Fibroblast of lung (primary cell): ENCODE measurements at regions not wholly inside any gene's neighbourhood (a gene's known extent, or its start where the extent isn't known, plus 50 kb on each side); places are given as distances from the start of the nearest gene placed in this dataset.

Source experiments
- DNase-seq, 2 donors: peaks; one replicate each; pipeline versions ENCODE4 v3.0.0 to v3.0.0-alpha.2; 2010; ENCODE audit warnings: low read depth in 2 of 2
- H2AFZ ChIP-seq: 2 replicates; pipeline ENCODE4 v1.5.1; 2012; ENCODE audit warnings: low read length, control low read depth, inconsistent platforms
- H3K27ac ChIP-seq: 2 replicates; pipeline ENCODE4 v1.5.1; 2011; ENCODE audit warnings: low read length, control low read depth; ENCODE audit not compliant: insufficient read depth
- H3K27me3 ChIP-seq: 2 replicates; pipeline ENCODE4 v1.5.1; 2011; ENCODE audit warnings: mild to moderate bottlenecking, low read length; ENCODE audit not compliant: control insufficient read depth, insufficient read depth
- H3K36me3 ChIP-seq: 2 replicates; pipeline ENCODE4 v1.5.1; 2011; ENCODE audit warnings: low read length; ENCODE audit not compliant: control insufficient read depth, insufficient read depth
- H3K4me1 ChIP-seq: 2 replicates; pipeline ENCODE4 v1.5.1; 2011; ENCODE audit warnings: low read length; ENCODE audit not compliant: control insufficient read depth, insufficient read depth; ENCODE audit errors: extremely low read depth
- H3K4me2 ChIP-seq: 2 replicates; pipeline ENCODE4 v1.5.1; 2011; ENCODE audit warnings: low read length, control low read depth; ENCODE audit not compliant: insufficient read depth; ENCODE audit errors: extremely low read depth
- H3K4me3 ChIP-seq, 4 experiments: fragments of 200-600 bp in 1 of 4; sonication (generic) in 1 of 4; replicated peaks in 1 of 4; 2 replicates each; pipeline ENCODE4 v1.5.1; 2011 to 2016; ENCODE audit warnings: low read length in 4 of 4, low read depth in 3 of 4, mild to moderate bottlenecking in 3 of 4, control low read depth in 2 of 4, inconsistent platforms in 1 of 4, mixed read lengths in 1 of 4; ENCODE audit not compliant: insufficient read depth in 1 of 4; ENCODE audit errors: control extremely low read depth in 1 of 4
- H3K79me2 ChIP-seq: 2 replicates; pipeline ENCODE4 v1.5.1; 2012; ENCODE audit warnings: mild to moderate bottlenecking, low read length, inconsistent platforms; ENCODE audit not compliant: control insufficient read depth, insufficient read depth
- H3K9ac ChIP-seq: 2 replicates; pipeline ENCODE4 v1.5.1; 2011; ENCODE audit warnings: mild to moderate bottlenecking, low read length, control low read depth; ENCODE audit not compliant: insufficient read depth
- H3K9me3 ChIP-seq: 2 replicates; pipeline ENCODE4 v1.5.1; 2012; ENCODE audit warnings: low read depth, low read length; ENCODE audit not compliant: control insufficient read depth, insufficient read depth
- H4K20me1 ChIP-seq: 2 replicates; pipeline ENCODE4 v1.5.1; 2011; ENCODE audit warnings: low read length; ENCODE audit not compliant: control insufficient read depth, insufficient read depth; ENCODE audit errors: extremely low read depth
- EZH2 ChIP-seq: IDR thresholded peaks from 2 replicates; pipeline ENCODE4 v1.5.1; 2012; ENCODE audit warnings: low read length, control low read depth, mild to moderate bottlenecking; ENCODE audit errors: missing control alignments
- TF ChIP-seq, protein P1 (sequence below), 2 donors: IDR thresholded peaks in 1 of 2; conservative IDR thresholded peaks in 1 of 2; 1 replicate in 1 of 2; 2 replicates in 1 of 2; pipeline ENCODE4 v1.5.1; 2011 to 2012; ENCODE audit warnings: low read length in 2 of 2, control low read depth in 1 of 2, inconsistent platforms in 1 of 2, low read depth in 1 of 2, mild to moderate bottlenecking in 1 of 2

DNA sequence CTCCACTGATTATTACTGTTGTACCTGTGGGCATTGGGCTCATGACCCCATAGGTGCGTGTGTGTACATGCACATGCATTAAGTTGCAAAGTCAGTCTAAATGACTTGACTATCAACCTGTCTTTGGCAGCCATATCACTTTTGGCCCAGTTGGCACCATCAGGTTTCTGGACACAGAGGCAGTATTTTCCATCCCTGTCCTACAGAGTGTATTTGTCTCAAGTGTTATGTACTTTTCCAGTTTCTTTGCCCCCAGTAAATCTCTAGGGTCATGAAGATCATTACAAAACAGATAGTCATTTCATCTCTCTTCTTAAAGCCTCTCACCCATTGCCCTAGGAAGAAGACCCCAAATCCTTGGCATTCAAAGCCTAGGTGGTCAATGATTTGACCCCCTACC, 121.4 kb downstream of the C9orf152 start:
- peaks cover 4% of the 10 kb centered on the region for H4K20me1 ChIP-seq
- H3K36me3 ChIP-seq: peaks cover 4% of the 10 kb centered on the region
- H3K4me1 ChIP-seq: peaks cover 16% of the 10 kb centered on the region
- H3K27me3 ChIP-seq: no peaks in the 10 kb centered on the region
- peaks cover 96% of the 10 kb centered on the region for H3K79me2 ChIP-seq
- DNase-seq: no peak
- no peak overlapping the region for H2AFZ ChIP-seq
- H3K9me3 ChIP-seq: no peaks in the 10 kb centered on the region
- no peak overlapping the region for H3K4me2 ChIP-seq
- H3K9ac ChIP-seq: no peak overlapping the region
- no peak overlapping the region for H3K4me3 ChIP-seq
- H3K27ac ChIP-seq: no peak overlapping the region
- TF ChIP-seq, protein P1, sequence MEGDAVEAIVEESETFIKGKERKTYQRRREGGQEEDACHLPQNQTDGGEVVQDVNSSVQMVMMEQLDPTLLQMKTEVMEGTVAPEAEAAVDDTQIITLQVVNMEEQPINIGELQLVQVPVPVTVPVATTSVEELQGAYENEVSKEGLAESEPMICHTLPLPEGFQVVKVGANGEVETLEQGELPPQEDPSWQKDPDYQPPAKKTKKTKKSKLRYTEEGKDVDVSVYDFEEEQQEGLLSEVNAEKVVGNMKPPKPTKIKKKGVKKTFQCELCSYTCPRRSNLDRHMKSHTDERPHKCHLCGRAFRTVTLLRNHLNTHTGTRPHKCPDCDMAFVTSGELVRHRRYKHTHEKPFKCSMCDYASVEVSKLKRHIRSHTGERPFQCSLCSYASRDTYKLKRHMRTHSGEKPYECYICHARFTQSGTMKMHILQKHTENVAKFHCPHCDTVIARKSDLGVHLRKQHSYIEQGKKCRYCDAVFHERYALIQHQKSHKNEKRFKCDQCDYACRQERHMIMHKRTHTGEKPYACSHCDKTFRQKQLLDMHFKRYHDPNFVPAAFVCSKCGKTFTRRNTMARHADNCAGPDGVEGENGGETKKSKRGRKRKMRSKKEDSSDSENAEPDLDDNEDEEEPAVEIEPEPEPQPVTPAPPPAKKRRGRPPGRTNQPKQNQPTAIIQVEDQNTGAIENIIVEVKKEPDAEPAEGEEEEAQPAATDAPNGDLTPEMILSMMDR (conservative IDR thresholded peaks at IDR 0.05 in 1 of 2, IDR thresholded peaks at IDR 0.05 in 1 of 2; ENCODE audit: low read depth in 1 of 2, low read length in 2 of 2): no peak
- no peak for TF ChIP-seq EZH2

GRCh38 chr9:110087605-110088004, 120.4 kb downstream of the C9orf152 start:
- no peak overlapping the region for H3K27ac ChIP-seq
- no peak overlapping the region for H2AFZ ChIP-seq
- H3K4me1 ChIP-seq: peaks cover 11% of the 10 kb centered on the region
- no peaks in the 10 kb centered on the region for H3K9me3 ChIP-seq
- H3K27me3 ChIP-seq: no peaks in the 10 kb centered on the region
- no peak overlapping the region for H3K4me2 ChIP-seq
- peaks cover 4% of the 10 kb centered on the region for H3K36me3 ChIP-seq
- TF ChIP-seq EZH2: no peak
- TF ChIP-seq, protein P1 (conservative IDR thresholded peaks at IDR 0.05 in 1 of 2, IDR thresholded peaks at IDR 0.05 in 1 of 2; ENCODE audit: low read depth in 1 of 2, low read length in 2 of 2): no peak
- no peak overlapping the region for H3K4me3 ChIP-seq
- DNase-seq: no peak
- no peak overlapping the region for H3K9ac ChIP-seq
- peaks cover 94% of the 10 kb centered on the region for H3K79me2 ChIP-seq
- peaks cover 4% of the 10 kb centered on the region for H4K20me1 ChIP-seq

DNA sequence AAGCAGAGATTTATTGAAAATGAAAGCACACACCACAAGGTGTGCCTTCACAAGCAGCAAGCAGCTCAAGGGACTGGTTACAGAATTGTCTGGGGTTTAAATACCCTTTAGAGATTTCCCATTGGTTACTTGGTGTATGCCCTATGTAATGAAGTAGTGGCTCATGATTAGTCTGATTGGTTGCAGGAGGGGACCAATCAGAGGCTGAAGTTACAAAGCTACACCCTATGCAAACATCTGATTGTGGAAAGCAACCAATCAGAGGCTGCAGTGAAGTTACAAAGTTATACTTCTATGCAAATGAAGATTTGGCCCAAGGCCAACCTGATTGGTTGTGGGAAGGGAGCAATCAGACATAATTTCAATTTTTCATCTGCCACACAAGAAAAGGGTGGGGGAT, 119.9 kb downstream of the C9orf152 start:
- Histone ChIP-seq H2AFZ (no peak overlapping the region), H3K27me3 (no peaks in the 10 kb centered on the region), H3K36me3 (peaks cover 4% of the 10 kb centered on the region), H3K9ac (no peak overlapping the region), H4K20me1 (peaks cover 4% of the 10 kb centered on the region), H3K27ac (no peak overlapping the region), H3K4me1 (peaks cover 10% of the 10 kb centered on the region), H3K4me2 (no peak overlapping the region), H3K9me3 (no peaks in the 10 kb centered on the region), H3K4me3 (no peak overlapping the region), H3K79me2 (peaks cover 95% of the 10 kb centered on the region)
- TF ChIP-seq, protein P1 (conservative IDR thresholded peaks at IDR 0.05 in 1 of 2, IDR thresholded peaks at IDR 0.05 in 1 of 2; ENCODE audit: low read depth in 1 of 2, low read length in 2 of 2): no peak
- no peak for TF ChIP-seq EZH2
- DNase-seq: no peak
